Body of pancreas (tissue), 4 donors: ENCODE measurements at regions not wholly inside any gene's neighbourhood (a gene's known extent, or its start where the extent isn't known, plus 50 kb on each side); places are given as distances from the start of the nearest gene placed in this dataset.

Experiments
- ATAC-seq: fragments of 150-250 bp; one replicate; pipeline ENCODE4 v1.9.1; 2016
- DNase-seq, 4 donors: peaks; one replicate each; pipeline ENCODE4 v3.0.0-alpha.2; 2019
- H3K27ac ChIP-seq, 4 donors: fragments of 200-600 bp; sonication (generic); 1 replicate in 3 of 4; 2 replicates in 1 of 4; pipeline versions ENCODE4 v1.5.1 to v1.6.1; 2016 to 2019; ENCODE audit warnings: mild to moderate bottlenecking in 1 of 4, mixed read lengths in 1 of 4, moderate library complexity in 1 of 4
- H3K27me3 ChIP-seq, 2 donors: fragments of 200-600 bp; sonication (generic); one replicate each; pipeline ENCODE4 v1.6.0; 2016; ENCODE audit warnings: mild to moderate bottlenecking in 1 of 2
- H3K36me3 ChIP-seq, 2 donors: fragments of 200-600 bp; sonication (generic); replicated peaks in 1 of 2; 2 replicates each; pipeline ENCODE4 v1.5.1; 2016; ENCODE audit warnings: low read depth in 2 of 2; ENCODE audit not compliant: insufficient read depth in 1 of 2
- H3K4me1 ChIP-seq: fragments of 200-600 bp; sonication (generic); one replicate; pipeline ENCODE4 v1.6.0; 2016
- H3K4me3 ChIP-seq, 2 donors: fragments of 200-600 bp; sonication (generic); 1 replicate in 1 of 2; 2 replicates in 1 of 2; pipeline ENCODE4 v1.5.1; 2016 to 2019
- H3K9me3 ChIP-seq, 3 donors: fragments of 200-600 bp; sonication (generic); 1 replicate in 2 of 3; 2 replicates in 1 of 3; pipeline ENCODE4 v1.5.1; 2016
- CTCF ChIP-seq, 7 experiments: fragments of 450-650 bp in 4 of 7; fragments of 200-600 bp in 3 of 7; sonication (generic) in 3 of 7; IDR thresholded peaks; one replicate each; pipeline ENCODE4 v1.5.1; 2016 to 2019; ENCODE audit warnings: antibody characterized with exemption in 7 of 7
- POLR2A ChIP-seq, 3 donors: fragments of 450-650 bp; IDR thresholded peaks; one replicate each; pipeline ENCODE4 v1.6.1; 2016; ENCODE audit warnings: antibody characterized with exemption in 3 of 3, mild to moderate bottlenecking in 2 of 3
- WGBS, 2 donors: methylation state at CpG; one replicate each; pipeline ENCODE4 v1.1.5; 2017; 5-methylcytosine and 5-hydroxymethylcytosine counted together
- intact Hi-C: fragments of 100-400 bp; cut with DNase I; formaldehyde crosslinking; loops from one replicate; pipeline ENCODE4 v1.15.1; 2023

GRCh38 chr9:108642871-108643270 lies 212.9 kb downstream of the ACTL7B start:
- Histone ChIP-seq H3K27me3 (no peaks in the 10 kb centered on the region), H3K36me3 (no peaks in the 10 kb centered on the region), H3K27ac (no peak overlapping the region), H3K4me3 (no peak overlapping the region), H3K9me3 (no peaks in the 10 kb centered on the region), H3K4me1 (no peaks in the 10 kb centered on the region)
- no peak for TF ChIP-seq CTCF (IDR thresholded peaks at IDR 0.05)
- WGBS, 2 donors: 65 to 75% methylated on average over 3 of the region's 3 CpGs
- no peak for DNase-seq
- intact Hi-C loops: no loop called here
- ATAC-seq: no peak

GRCh38 chr9:108640230-108640629 lies 215.6 kb downstream of the ACTL7B start:
- no peak for ATAC-seq
- Histone ChIP-seq H3K27me3 (no peaks in the 10 kb centered on the region), H3K4me1 (no peaks in the 10 kb centered on the region), H3K9me3 (no peaks in the 10 kb centered on the region), H3K4me3 (no peak overlapping the region), H3K27ac (no peak overlapping the region), H3K36me3 (no peaks in the 10 kb centered on the region)
- 79 to 88% methylated on average over 1 of the region's 1 CpG for WGBS, 2 donors
- intact Hi-C loops: no loop called here
- TF ChIP-seq CTCF (IDR thresholded peaks at IDR 0.05) (no peak), POLR2A (IDR thresholded peaks at IDR 0.05) (no peak)
- DNase-seq: no peak

- Histone ChIP-seq H3K27me3 (no peaks in the 10 kb centered on the region), H3K9me3 (no peaks in the 10 kb centered on the region), H3K4me1 (no peaks in the 10 kb centered on the region), H3K36me3 (no peaks in the 10 kb centered on the region), H3K27ac (no peak overlapping the region), H3K4me3 (no peak overlapping the region)
- no peak for TF ChIP-seq CTCF (IDR thresholded peaks at IDR 0.05)
- no peak for TF ChIP-seq POLR2A (IDR thresholded peaks at IDR 0.05)
- ATAC-seq (no peak), DNase-seq (no peak)
- intact Hi-C loops: no loop called here
- 38 to 80% methylated on average over 3 of the region's 3 CpGs for WGBS, 2 donors
Observed at GRCh38 chr9:108639696-108640095, 216.1 kb downstream of the ACTL7B start.

GRCh38 chr9:108639091-108639490 lies 216.7 kb downstream of the ACTL7B start:
- Histone ChIP-seq H3K27me3 (no peaks in the 10 kb centered on the region), H3K9me3 (no peaks in the 10 kb centered on the region), H3K36me3 (no peaks in the 10 kb centered on the region), H3K4me1 (no peaks in the 10 kb centered on the region), H3K4me3 (no peak overlapping the region), H3K27ac (no peak overlapping the region)
- TF ChIP-seq CTCF (IDR thresholded peaks at IDR 0.05) (no peak), POLR2A (IDR thresholded peaks at IDR 0.05) (no peak)
- no peak for ATAC-seq
- intact Hi-C loops: no loop called here
- WGBS, 2 donors: 59 to 62% methylated on average over 5 of the region's 5 CpGs
- no peak for DNase-seq

- DNase-seq (no peak), ATAC-seq (no peak)
- intact Hi-C loops: no loop called here
- no peaks in the 10 kb centered on the region for H3K4me1 ChIP-seq
- no peak for TF ChIP-seq CTCF (IDR thresholded peaks at IDR 0.05)
- TF ChIP-seq POLR2A (IDR thresholded peaks at IDR 0.05): no peak
- no peaks in the 10 kb centered on the region for H3K27me3 ChIP-seq
- 43 to 49% methylated on average over 6 of the region's 6 CpGs for WGBS, 2 donors
- no peaks in the 10 kb centered on the region for H3K9me3 ChIP-seq
- no peak overlapping the region for H3K27ac ChIP-seq
- no peak overlapping the region for H3K4me3 ChIP-seq
- no peaks in the 10 kb centered on the region for H3K36me3 ChIP-seq
Observed at GRCh38 chr9:108637340-108637739, 218.4 kb downstream of the ACTL7B start.
